C4-2B (cell line): ENCODE measurements at regions not wholly inside any gene's neighbourhood (a gene's known extent, or its start where the extent isn't known, plus 50 kb on each side); places are given as distances from the start of the nearest gene placed in this dataset.
"Not testable (repeated sequence)": the region's sequence is repeated elsewhere in the genome, so short reads cannot be mapped to it uniquely, and the experiment has no call there.

Experiments used
- H3K27ac ChIP-seq: fragments of 450-650 bp; 2 replicates; pipeline ENCODE4 v1.5.1; 2017
- CTCF ChIP-seq: fragments of 450-650 bp; conservative IDR thresholded peaks from 2 replicates; pipeline ENCODE4 v1.5.1; 2017; ENCODE audit warnings: mild to moderate bottlenecking
- ZFX ChIP-seq: fragments of 450-650 bp; IDR thresholded peaks from 2 replicates; pipeline ENCODE4 v1.6.1; 2017

- TF ChIP-seq CTCF (no peak), ZFX (no peak)
- H3K27ac ChIP-seq, result no peak overlapping the region
Observed at GRCh38 chr2:17136231-17136630, 382.0 kb downstream of the RAD51AP2 start.

GRCh38 chr2:17135619-17136018, 382.6 kb downstream of the RAD51AP2 start:
- H3K27ac ChIP-seq, result no peak overlapping the region
- no peak for TF ChIP-seq ZFX
- TF ChIP-seq CTCF, result no peak

GRCh38 chr2:17133052-17133671, 385.1 kb downstream of the RAD51AP2 start:
- H3K27ac ChIP-seq, result no peak overlapping the region
- TF ChIP-seq ZFX (no peak), CTCF (no peak)

GRCh38 chr2:17130627-17131026, 387.6 kb downstream of the RAD51AP2 start:
- H3K27ac ChIP-seq, result not testable (repeated sequence)

GRCh38 chr2:17125989-17126620, 392.1 kb downstream of the RAD51AP2 start:
- no peak overlapping the region for H3K27ac ChIP-seq
- no peak for TF ChIP-seq ZFX
- no peak for TF ChIP-seq CTCF

GRCh38 chr2:17124575-17125318, 393.5 kb downstream of the RAD51AP2 start:
- TF ChIP-seq CTCF, result no peak
- TF ChIP-seq ZFX, result no peak
- no peak overlapping the region for H3K27ac ChIP-seq

GRCh38 chr2:17122887-17123501, 395.2 kb downstream of the RAD51AP2 start:
- no peak overlapping the region for H3K27ac ChIP-seq
- TF ChIP-seq ZFX (no peak), CTCF (no peak)
